Fibroblast of lung (primary cell): ENCODE measurements at regions not wholly inside any gene's neighbourhood (a gene's known extent, or its start where the extent isn't known, plus 50 kb on each side); places are given as distances from the start of the nearest gene placed in this dataset.
A peak's percentile ranks its signal among the peaks of the same experiment; 100 is the strongest.

ENCODE experiments used
- DNase-seq, 2 donors: peaks; one replicate each; pipeline versions ENCODE4 v3.0.0 to v3.0.0-alpha.2; 2010; ENCODE audit warnings: low read depth in 2 of 2
- H2AFZ ChIP-seq: 2 replicates; pipeline ENCODE4 v1.5.1; 2012; ENCODE audit warnings: low read length, control low read depth, inconsistent platforms
- H3K27ac ChIP-seq: 2 replicates; pipeline ENCODE4 v1.5.1; 2011; ENCODE audit warnings: low read length, control low read depth; ENCODE audit not compliant: insufficient read depth
- H3K27me3 ChIP-seq: 2 replicates; pipeline ENCODE4 v1.5.1; 2011; ENCODE audit warnings: mild to moderate bottlenecking, low read length; ENCODE audit not compliant: control insufficient read depth, insufficient read depth
- H3K36me3 ChIP-seq: 2 replicates; pipeline ENCODE4 v1.5.1; 2011; ENCODE audit warnings: low read length; ENCODE audit not compliant: control insufficient read depth, insufficient read depth
- H3K4me1 ChIP-seq: 2 replicates; pipeline ENCODE4 v1.5.1; 2011; ENCODE audit warnings: low read length; ENCODE audit not compliant: control insufficient read depth, insufficient read depth; ENCODE audit errors: extremely low read depth
- H3K4me2 ChIP-seq: 2 replicates; pipeline ENCODE4 v1.5.1; 2011; ENCODE audit warnings: low read length, control low read depth; ENCODE audit not compliant: insufficient read depth; ENCODE audit errors: extremely low read depth
- H3K4me3 ChIP-seq, 4 experiments: fragments of 200-600 bp in 1 of 4; sonication (generic) in 1 of 4; replicated peaks in 1 of 4; 2 replicates each; pipeline ENCODE4 v1.5.1; 2011 to 2016; ENCODE audit warnings: low read length in 4 of 4, low read depth in 3 of 4, mild to moderate bottlenecking in 3 of 4, control low read depth in 2 of 4, inconsistent platforms in 1 of 4, mixed read lengths in 1 of 4; ENCODE audit not compliant: insufficient read depth in 1 of 4; ENCODE audit errors: control extremely low read depth in 1 of 4
- H3K79me2 ChIP-seq: 2 replicates; pipeline ENCODE4 v1.5.1; 2012; ENCODE audit warnings: mild to moderate bottlenecking, low read length, inconsistent platforms; ENCODE audit not compliant: control insufficient read depth, insufficient read depth
- H3K9ac ChIP-seq: 2 replicates; pipeline ENCODE4 v1.5.1; 2011; ENCODE audit warnings: mild to moderate bottlenecking, low read length, control low read depth; ENCODE audit not compliant: insufficient read depth
- H3K9me3 ChIP-seq: 2 replicates; pipeline ENCODE4 v1.5.1; 2012; ENCODE audit warnings: low read depth, low read length; ENCODE audit not compliant: control insufficient read depth, insufficient read depth
- H4K20me1 ChIP-seq: 2 replicates; pipeline ENCODE4 v1.5.1; 2011; ENCODE audit warnings: low read length; ENCODE audit not compliant: control insufficient read depth, insufficient read depth; ENCODE audit errors: extremely low read depth
- CTCF ChIP-seq, 2 donors: IDR thresholded peaks in 1 of 2; conservative IDR thresholded peaks in 1 of 2; 1 replicate in 1 of 2; 2 replicates in 1 of 2; pipeline ENCODE4 v1.5.1; 2011 to 2012; ENCODE audit warnings: low read length in 2 of 2, control low read depth in 1 of 2, inconsistent platforms in 1 of 2, low read depth in 1 of 2, mild to moderate bottlenecking in 1 of 2
- EZH2 ChIP-seq: IDR thresholded peaks from 2 replicates; pipeline ENCODE4 v1.5.1; 2012; ENCODE audit warnings: low read length, control low read depth, mild to moderate bottlenecking; ENCODE audit errors: missing control alignments

- no peaks in the 10 kb centered on the region for H3K9me3 ChIP-seq
- no peak overlapping the region for H2AFZ ChIP-seq
- no peak overlapping the region for H3K27ac ChIP-seq
Measured at GRCh38 chr5:106488407-106488806, 1182.3 kb downstream of the EFNA5 start.

GRCh38 chr5:106481374-106481773, 1189.4 kb downstream of the EFNA5 start:
- Histone ChIP-seq H3K4me3 (no peak overlapping the region), H3K4me2 (no peak overlapping the region), H4K20me1 (no peaks in the 10 kb centered on the region), H3K27ac (no peak overlapping the region), H3K4me1 (no peaks in the 10 kb centered on the region), H3K79me2 (no peaks in the 10 kb centered on the region), H3K9ac (no peak overlapping the region), H2AFZ (no peak overlapping the region), H3K36me3 (no peaks in the 10 kb centered on the region), H3K9me3 (no peaks in the 10 kb centered on the region), H3K27me3 (no peaks in the 10 kb centered on the region)
- DNase-seq, result peak; percentile 13 to 23
- no peak for TF ChIP-seq EZH2
- no peak for TF ChIP-seq CTCF (conservative IDR thresholded peaks at IDR 0.05 in 1 of 2, IDR thresholded peaks at IDR 0.05 in 1 of 2; ENCODE audit: low read depth in 1 of 2, low read length in 2 of 2)

More at GRCh38 chr5:106488407-106488806, 1182.3 kb downstream of the EFNA5 start:
- Histone ChIP-seq H4K20me1 (no peaks in the 10 kb centered on the region), H3K27me3 (no peaks in the 10 kb centered on the region), H3K4me2 (no peak overlapping the region), H3K9ac (no peak overlapping the region), H3K36me3 (no peaks in the 10 kb centered on the region), H3K4me1 (no peaks in the 10 kb centered on the region), H3K79me2 (no peaks in the 10 kb centered on the region), H3K4me3 (no peak overlapping the region)
- no peak for DNase-seq
- TF ChIP-seq EZH2, result no peak
- no peak for TF ChIP-seq CTCF (conservative IDR thresholded peaks at IDR 0.05 in 1 of 2, IDR thresholded peaks at IDR 0.05 in 1 of 2; ENCODE audit: low read depth in 1 of 2, low read length in 2 of 2)

GRCh38 chr5:106476630-106477029, 1194.1 kb downstream of the EFNA5 start:
- H2AFZ ChIP-seq, result no peak overlapping the region
- no peaks in the 10 kb centered on the region for H3K4me1 ChIP-seq
- no peaks in the 10 kb centered on the region for H3K27me3 ChIP-seq
- no peaks in the 10 kb centered on the region for H3K79me2 ChIP-seq
- H3K9ac ChIP-seq, result no peak overlapping the region
- no peaks in the 10 kb centered on the region for H3K36me3 ChIP-seq
- H3K4me3 ChIP-seq, result no peak overlapping the region
- H4K20me1 ChIP-seq, result no peaks in the 10 kb centered on the region
- no peak overlapping the region for H3K27ac ChIP-seq
- H3K4me2 ChIP-seq, result no peak overlapping the region
- no peaks in the 10 kb centered on the region for H3K9me3 ChIP-seq
- no peak for TF ChIP-seq EZH2
- no peak for TF ChIP-seq CTCF (conservative IDR thresholded peaks at IDR 0.05 in 1 of 2, IDR thresholded peaks at IDR 0.05 in 1 of 2; ENCODE audit: low read depth in 1 of 2, low read length in 2 of 2)
- no peak for DNase-seq
